ENCODE measurements at regions not wholly inside any gene's neighbourhood (a gene's known extent, or its start where the extent isn't known, plus 50 kb on each side); places are given as distances from the start of the nearest gene placed in this dataset.

DNA sequence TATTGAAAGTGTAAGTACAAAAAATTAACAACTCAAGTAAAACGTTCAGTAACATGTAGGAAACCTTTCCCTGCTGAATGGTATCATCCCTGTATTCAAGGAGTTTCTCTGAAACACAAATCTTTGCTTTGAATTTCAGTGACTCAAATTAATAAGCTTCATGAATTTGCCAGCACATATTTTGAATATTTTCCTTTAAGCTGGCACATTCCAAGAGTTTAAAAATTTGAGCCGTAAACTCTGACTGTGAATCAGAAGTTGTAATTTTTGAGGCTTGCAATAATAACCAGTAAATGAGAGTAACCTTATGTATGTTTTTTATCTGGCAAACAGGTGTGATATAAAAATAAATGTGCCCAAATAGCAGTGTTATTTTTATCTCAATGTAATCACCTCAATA, 1722.6 kb upstream of the PRR20A start:
- Mint-ChIP-seq H3K27ac (no peak overlapping the region), H3K4me3 (no peak overlapping the region), H3K4me1 (no peaks in the 10 kb centered on the region), H3K27me3 (no peaks in the 10 kb centered on the region), H3K9me3 (ENCODE audit: insufficient read depth) (peaks cover 3% of the 10 kb centered on the region)
- H4K20me1 ChIP-seq (ENCODE audit: control insufficient read depth, insufficient read depth, low read length, poor library complexity, severe bottlenecking), result no peaks in the 10 kb centered on the region
- ATAC-seq (ENCODE audit: low read depth), result no peak
- H3K27me3 ChIP-seq (replicated peaks in 1 of 4; ENCODE audit: control extremely low read depth in 1 of 4, control insufficient read depth in 3 of 4, insufficient read depth in 4 of 4, low read length in 3 of 4), result no peaks in the 10 kb centered on the region
- intact Hi-C loops (cut with micrococcal nuclease), result no loop called here
- H2AFZ ChIP-seq (ENCODE audit: insufficient read depth, low read depth, low read length, poor library complexity, severe bottlenecking), result no peak overlapping the region
- TF ChIP-seq CTCF (IDR thresholded peaks at IDR 0.05) (no peak), EZH2 (IDR thresholded peaks at IDR 0.05; ENCODE audit: borderline replicate concordance, insufficient read depth, low read depth, low read length, poor library complexity, severe bottlenecking) (no peak)
- H3K36me3 ChIP-seq (replicated peaks in 1 of 2; ENCODE audit: control extremely low read depth in 1 of 2, control insufficient read depth in 1 of 2, extremely low read depth in 1 of 2, insufficient read depth in 2 of 2, low read length in 1 of 2), result no peaks in the 10 kb centered on the region
- H3K27ac ChIP-seq (ENCODE audit: low read length in 2 of 2), result no peak overlapping the region
- no CpG with 5 or more reads among the region's 2 CpGs for WGBS (ENCODE audit: insufficient coverage)
- no peaks in the 10 kb centered on the region for H3K9me3 ChIP-seq (ENCODE audit: control extremely low read depth in 1 of 3, control insufficient read depth in 2 of 3, insufficient read depth in 1 of 3, low read length in 2 of 3)
- DNase-seq, result no peak
- no peak overlapping the region for H3K9ac ChIP-seq (ENCODE audit: low read length)
- ChIA-PET POLR2A (no interaction called here), CTCF (no interaction called here)
- no peaks in the 10 kb centered on the region for H3K79me2 ChIP-seq (ENCODE audit: control insufficient read depth, insufficient read depth, low read length)
- H3K4me2 ChIP-seq (replicated peaks; ENCODE audit: low read depth, low read length, poor library complexity, severe bottlenecking), result no peak overlapping the region
- H3K4me1 ChIP-seq (ENCODE audit: control insufficient read depth in 2 of 2, insufficient read depth in 2 of 2, low read length in 2 of 2), result no peaks in the 10 kb centered on the region
- no peak overlapping the region for H3K4me3 ChIP-seq (ENCODE audit: control extremely low read depth in 1 of 5, extremely low read depth in 1 of 5, insufficient read depth in 1 of 5, low read depth in 2 of 5, low read length in 4 of 5)

DNA sequence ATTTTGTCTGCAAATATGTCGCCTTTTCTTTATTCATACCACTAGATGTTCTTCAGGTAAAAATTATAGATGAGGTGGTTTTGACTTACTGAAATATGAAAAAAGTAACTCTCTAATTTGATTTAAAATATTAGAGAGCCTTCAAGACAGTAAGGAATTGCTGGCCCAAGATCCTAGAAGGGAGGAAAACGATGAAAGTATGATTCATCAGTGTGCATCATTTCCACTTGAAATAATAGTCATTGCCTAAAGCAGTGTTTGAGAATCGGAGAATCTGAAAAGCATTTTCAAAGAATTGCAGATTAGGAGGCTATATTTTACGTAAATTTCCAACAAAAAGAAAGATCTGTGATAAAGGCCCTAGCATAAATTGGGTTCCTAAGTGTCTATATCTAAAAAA, 1707.9 kb upstream of the PRR20A start:
- no CpG with 5 or more reads among the region's 4 CpGs for WGBS (ENCODE audit: insufficient coverage)
- no peaks in the 10 kb centered on the region for H3K4me1 ChIP-seq (ENCODE audit: control insufficient read depth in 2 of 2, insufficient read depth in 2 of 2, low read length in 2 of 2)
- no peaks in the 10 kb centered on the region for H3K79me2 ChIP-seq (ENCODE audit: control insufficient read depth, insufficient read depth, low read length)
- DNase-seq (no peak), ATAC-seq (ENCODE audit: low read depth) (no peak)
- no peaks in the 10 kb centered on the region for H4K20me1 ChIP-seq (ENCODE audit: control insufficient read depth, insufficient read depth, low read length, poor library complexity, severe bottlenecking)
- Mint-ChIP-seq H3K9me3 (ENCODE audit: insufficient read depth) (no peaks in the 10 kb centered on the region), H3K27me3 (no peaks in the 10 kb centered on the region), H3K4me3 (no peak overlapping the region), H3K4me1 (no peaks in the 10 kb centered on the region), H3K27ac (no peak overlapping the region)
- no peak overlapping the region for H3K4me2 ChIP-seq (replicated peaks; ENCODE audit: low read depth, low read length, poor library complexity, severe bottlenecking)
- H3K4me3 ChIP-seq (ENCODE audit: control extremely low read depth in 1 of 5, extremely low read depth in 1 of 5, insufficient read depth in 1 of 5, low read depth in 2 of 5, low read length in 4 of 5), result no peak overlapping the region
- ChIA-PET POLR2A (no interaction called here), CTCF (no interaction called here)
- intact Hi-C loops (cut with micrococcal nuclease), result no loop called here
- H3K9me3 ChIP-seq (ENCODE audit: control extremely low read depth in 1 of 3, control insufficient read depth in 2 of 3, insufficient read depth in 1 of 3, low read length in 2 of 3), result peaks cover 0 to 15% (median 0%) of the 10 kb centered on the region in 3 donors
- H2AFZ ChIP-seq (ENCODE audit: insufficient read depth, low read depth, low read length, poor library complexity, severe bottlenecking), result no peak overlapping the region
- no peak overlapping the region for H3K9ac ChIP-seq (ENCODE audit: low read length)
- no peaks in the 10 kb centered on the region for H3K36me3 ChIP-seq (replicated peaks in 1 of 2; ENCODE audit: control extremely low read depth in 1 of 2, control insufficient read depth in 1 of 2, extremely low read depth in 1 of 2, insufficient read depth in 2 of 2, low read length in 1 of 2)
- H3K27me3 ChIP-seq (replicated peaks in 1 of 4; ENCODE audit: control extremely low read depth in 1 of 4, control insufficient read depth in 3 of 4, insufficient read depth in 4 of 4, low read length in 3 of 4), result no peaks in the 10 kb centered on the region
- no peak for TF ChIP-seq EZH2 (IDR thresholded peaks at IDR 0.05; ENCODE audit: borderline replicate concordance, insufficient read depth, low read depth, low read length, poor library complexity, severe bottlenecking)
- TF ChIP-seq CTCF (IDR thresholded peaks at IDR 0.05), result no peak
- no peak overlapping the region for H3K27ac ChIP-seq (ENCODE audit: low read length in 2 of 2)

All from B cell (primary cell).